ENCODE measurements at regions not wholly inside any gene's neighbourhood (a gene's known extent, or its start where the extent isn't known, plus 50 kb on each side); places are given as distances from the start of the nearest gene placed in this dataset.

DNA sequence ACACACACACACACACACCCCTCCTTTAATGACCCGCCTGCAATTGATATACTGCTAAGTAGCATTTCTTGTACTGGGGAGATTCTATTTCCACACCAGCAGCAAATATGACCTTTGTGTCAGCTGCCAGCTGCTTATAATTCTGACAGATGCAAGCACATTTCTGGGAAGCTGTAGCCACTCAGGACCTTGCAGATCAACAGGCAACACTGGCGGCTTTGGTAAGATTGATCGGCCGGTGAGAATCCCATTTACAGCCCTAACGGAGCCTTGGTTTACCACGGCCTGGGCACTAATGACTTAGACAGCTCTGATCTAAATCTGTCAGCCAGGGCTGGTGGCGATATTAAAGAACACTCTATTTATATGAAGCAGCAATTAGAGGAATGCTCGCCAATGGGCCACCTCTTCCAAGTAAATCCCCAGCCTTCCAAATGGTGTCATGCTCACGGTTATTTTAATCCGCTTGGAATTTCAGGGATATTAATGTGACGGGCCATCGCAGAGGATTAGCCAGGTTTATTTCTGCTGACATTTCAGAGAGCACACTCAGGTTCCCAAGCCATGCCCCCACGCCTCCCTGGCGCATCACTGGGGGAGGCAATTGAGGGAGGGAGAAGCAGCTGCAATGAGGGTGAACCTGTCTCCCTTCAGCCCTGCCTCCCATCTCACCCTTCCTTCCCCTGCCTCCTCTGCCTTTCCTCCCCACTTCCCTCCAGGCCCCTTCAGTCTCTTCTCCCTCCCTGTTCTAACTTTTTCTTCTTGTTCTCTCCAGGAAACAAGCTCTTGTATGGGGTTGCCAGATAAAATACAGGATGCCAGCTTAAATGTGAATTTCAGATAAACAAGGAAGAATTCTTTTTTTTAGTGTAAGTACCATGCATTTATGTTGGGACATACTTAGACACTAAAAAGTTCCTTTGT is 287.0 kb downstream of the TLE3 start:
- no peak overlapping the region for H3K4me3 ChIP-seq
- ATAC-seq (no peak), DNase-seq (no peak)
- 79 to 81% methylated on average over 14 of the region's 14 CpGs for WGBS, 2 donors
- TF ChIP-seq CTCF (IDR thresholded peaks at IDR 0.05) (no peak), POLR2A (IDR thresholded peaks at IDR 0.05) (no peak)
- H3K27me3 ChIP-seq: no peaks in the 10 kb centered on the region
- H3K27ac ChIP-seq: no peak overlapping the region
- intact Hi-C loops (cut with DNase I): no loop called here
- no peaks in the 10 kb centered on the region for H3K9me3 ChIP-seq
- no peaks in the 10 kb centered on the region for H3K4me1 ChIP-seq
- H3K36me3 ChIP-seq (replicated peaks in 1 of 2; ENCODE audit: insufficient read depth in 1 of 2, low read depth in 2 of 2): no peaks in the 10 kb centered on the region

DNA sequence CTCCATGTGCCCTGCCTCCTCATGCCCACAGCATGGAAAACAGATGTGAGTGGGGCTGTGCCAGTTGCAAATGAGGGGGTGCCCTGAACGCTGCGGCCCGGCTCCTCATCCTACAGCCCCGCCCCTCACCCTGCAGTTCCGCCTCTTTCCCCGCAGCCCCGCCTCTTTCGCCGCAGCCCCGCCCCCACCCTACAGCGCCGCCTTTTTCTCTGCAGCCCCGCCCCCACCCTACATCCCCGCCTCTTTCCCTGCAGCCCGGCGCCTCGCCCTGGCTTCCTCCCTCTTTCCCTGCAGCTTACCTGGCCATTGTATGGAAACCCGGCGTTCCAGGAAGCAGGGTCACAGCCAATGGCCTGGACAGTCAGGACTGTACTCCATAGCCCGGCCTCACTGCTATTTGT is 284.9 kb downstream of the TLE3 start:
- no peak for TF ChIP-seq CTCF (IDR thresholded peaks at IDR 0.05)
- TF ChIP-seq POLR2A (IDR thresholded peaks at IDR 0.05): no peak
- 51 to 57% methylated on average over 17 to 18 of the region's 20 CpGs for WGBS, 2 donors
- Histone ChIP-seq H3K4me1 (peaks cover 4% of the 10 kb centered on the region), H3K9me3 (no peaks in the 10 kb centered on the region), H3K4me3 (no peak overlapping the region), H3K36me3 (replicated peaks in 1 of 2; ENCODE audit: insufficient read depth in 1 of 2, low read depth in 2 of 2) (no peaks in the 10 kb centered on the region), H3K27me3 (no peaks in the 10 kb centered on the region), H3K27ac (no peak overlapping the region)
- intact Hi-C loops (cut with DNase I): no loop called here
- ATAC-seq (no peak), DNase-seq (no peak)

- intact Hi-C loops (cut with DNase I): no loop called here
- Histone ChIP-seq H3K36me3 (replicated peaks in 1 of 2; ENCODE audit: insufficient read depth in 1 of 2, low read depth in 2 of 2) (no peaks in the 10 kb centered on the region), H3K4me1 (peaks cover 9% of the 10 kb centered on the region), H3K9me3 (no peaks in the 10 kb centered on the region), H3K27ac (no peak overlapping the region), H3K4me3 (no peak overlapping the region), H3K27me3 (no peaks in the 10 kb centered on the region)
- TF ChIP-seq CTCF (IDR thresholded peaks at IDR 0.05) (no peak), POLR2A (IDR thresholded peaks at IDR 0.05) (no peak)
- ATAC-seq (no peak), DNase-seq (no peak)
- 78 to 83% methylated on average over 2 to 7 of the region's 7 CpGs for WGBS, 2 donors
Observed at GRCh38 chr15:69813881-69814280, 283.8 kb downstream of the TLE3 start.

GRCh38 chr15:69814932-69815331 is 282.8 kb downstream of the TLE3 start:
- H3K4me1 ChIP-seq: peaks cover 9% of the 10 kb centered on the region
- H3K27me3 ChIP-seq: no peaks in the 10 kb centered on the region
- H3K4me3 ChIP-seq: no peak overlapping the region
- DNase-seq (no peak), ATAC-seq (no peak)
- no peaks in the 10 kb centered on the region for H3K9me3 ChIP-seq
- no peaks in the 10 kb centered on the region for H3K36me3 ChIP-seq (replicated peaks in 1 of 2; ENCODE audit: insufficient read depth in 1 of 2, low read depth in 2 of 2)
- intact Hi-C loops (cut with DNase I): no loop called here
- TF ChIP-seq CTCF (IDR thresholded peaks at IDR 0.05) (no peak), POLR2A (IDR thresholded peaks at IDR 0.05) (no peak)
- 90 to 93% methylated on average over 8 to 9 of the region's 9 CpGs for WGBS, 2 donors
- no peak overlapping the region for H3K27ac ChIP-seq

DNA sequence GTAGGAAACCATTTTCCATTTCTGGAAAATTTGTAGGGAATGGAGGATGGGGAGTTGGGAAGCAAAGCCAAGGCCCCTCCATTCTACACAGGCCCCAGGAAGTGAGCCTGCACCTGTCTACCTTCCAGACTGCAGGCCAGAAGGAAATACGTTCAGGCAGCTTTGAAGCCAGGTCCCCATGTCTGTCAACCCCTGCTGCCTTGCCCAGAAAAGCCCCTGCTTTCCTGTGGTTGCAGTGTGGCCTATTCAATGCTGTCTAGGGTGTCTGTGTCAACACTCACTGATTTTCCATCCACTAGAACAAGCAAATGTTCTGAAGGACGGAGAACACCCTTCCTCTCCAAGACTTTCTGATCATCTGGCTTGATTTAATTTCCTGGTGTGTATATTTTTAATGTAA is 281.9 kb downstream of the TLE3 start:
- no peak overlapping the region for H3K4me3 ChIP-seq
- H3K36me3 ChIP-seq (replicated peaks in 1 of 2; ENCODE audit: insufficient read depth in 1 of 2, low read depth in 2 of 2): no peaks in the 10 kb centered on the region
- no peaks in the 10 kb centered on the region for H3K27me3 ChIP-seq
- TF ChIP-seq CTCF (IDR thresholded peaks at IDR 0.05): no peak
- TF ChIP-seq POLR2A (IDR thresholded peaks at IDR 0.05): no peak
- intact Hi-C loops (cut with DNase I): no loop called here
- no peak overlapping the region for H3K27ac ChIP-seq
- peaks cover 9% of the 10 kb centered on the region for H3K4me1 ChIP-seq
- 91 to 95% methylated on average over 2 of the region's 2 CpGs for WGBS, 2 donors
- DNase-seq (no peak), ATAC-seq (no peak)
- no peaks in the 10 kb centered on the region for H3K9me3 ChIP-seq
